GM23338 (cell line): ENCODE measurements at regions not wholly inside any gene's neighbourhood (a gene's known extent, or its start where the extent isn't known, plus 50 kb on each side); places are given as distances from the start of the nearest gene placed in this dataset.

Experiments
- EZH2 ChIP-seq: fragments of 200-600 bp; sonication (generic); IDR thresholded peaks from one replicate; pipeline ENCODE4 v1.8.0; 2017; ENCODE audit warnings: antibody characterized with exemption, mild to moderate bottlenecking, low read depth; ENCODE audit not compliant: unreplicated experiment
- EZH2phosphoT487 ChIP-seq: fragments of 200-600 bp; sonication (generic); IDR thresholded peaks from one replicate; pipeline ENCODE4 v1.8.1; 2018; ENCODE audit warnings: antibody characterized with exemption; ENCODE audit not compliant: unreplicated experiment
- JUNB ChIP-seq: IDR thresholded peaks from one replicate; pipeline ENCODE4 v1.6.1; 2016; ENCODE audit warnings: antibody characterized with exemption; ENCODE audit not compliant: unreplicated experiment
- POLR2AphosphoS5 ChIP-seq: IDR thresholded peaks from 2 replicates; pipeline ENCODE4 v1.6.1; 2016; ENCODE audit warnings: antibody characterized with exemption, low read depth
- ZNF114 ChIP-seq: fragments of 250-450 bp; sonication (Bioruptor Pico); IDR thresholded peaks from 2 replicates; pipeline ENCODE4 v1.5.0; 2020; ENCODE audit warnings: mild to moderate bottlenecking, moderate library complexity
- ZNF331 ChIP-seq: fragments of 250-450 bp; sonication (Bioruptor Pico); IDR thresholded peaks from 2 replicates; pipeline ENCODE4 v1.5.0; 2020; ENCODE audit warnings: low read depth, mild to moderate bottlenecking, moderate library complexity
- TF ChIP-seq, protein P1 (sequence below), 2 experiments: fragments of 200-600 bp in 1 of 2; sonication (generic) in 1 of 2; conservative IDR thresholded peaks; 2 replicates each; pipeline versions ENCODE4 v1.5.1 to v1.6.1; 2016 to 2017; ENCODE audit warnings: antibody characterized with exemption in 2 of 2, low read depth in 2 of 2, mild to moderate bottlenecking in 2 of 2, moderate library complexity in 1 of 2
- TF ChIP-seq, protein P2 (sequence below): IDR thresholded peaks from one replicate; pipeline ENCODE4 v1.6.1; 2018; ENCODE audit warnings: antibody characterized with exemption; ENCODE audit not compliant: unreplicated experiment

DNA sequence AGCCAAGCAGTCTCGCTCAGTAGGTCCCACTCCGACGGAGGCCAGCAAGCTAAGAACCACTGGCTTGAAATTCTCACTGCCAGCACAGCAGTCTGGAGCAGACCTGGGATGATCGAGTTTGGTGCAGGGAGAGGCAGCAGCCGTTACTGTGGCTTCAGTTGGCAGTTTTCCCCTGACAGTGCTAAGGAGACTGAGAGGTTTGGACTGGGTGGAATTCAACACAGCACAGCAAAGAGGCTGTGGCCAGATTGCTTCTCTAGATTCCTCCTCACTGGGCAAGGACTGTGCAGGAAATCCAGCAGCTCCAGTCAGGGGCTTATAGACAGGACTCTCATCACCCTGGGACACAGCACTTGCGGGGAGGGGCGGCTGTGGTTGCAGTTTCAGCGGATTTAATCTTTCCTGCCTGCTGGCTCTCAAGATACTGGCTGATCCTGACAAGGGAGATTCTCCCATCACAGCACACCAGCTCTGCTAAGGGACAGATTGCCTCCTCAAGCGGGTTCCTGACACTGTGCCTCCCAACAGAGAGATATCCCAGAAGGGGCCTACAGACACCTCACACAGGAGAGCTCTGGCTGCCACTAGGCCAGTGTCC lies 122.1 kb downstream of the YIPF5 start:
- TF ChIP-seq, protein P1, sequence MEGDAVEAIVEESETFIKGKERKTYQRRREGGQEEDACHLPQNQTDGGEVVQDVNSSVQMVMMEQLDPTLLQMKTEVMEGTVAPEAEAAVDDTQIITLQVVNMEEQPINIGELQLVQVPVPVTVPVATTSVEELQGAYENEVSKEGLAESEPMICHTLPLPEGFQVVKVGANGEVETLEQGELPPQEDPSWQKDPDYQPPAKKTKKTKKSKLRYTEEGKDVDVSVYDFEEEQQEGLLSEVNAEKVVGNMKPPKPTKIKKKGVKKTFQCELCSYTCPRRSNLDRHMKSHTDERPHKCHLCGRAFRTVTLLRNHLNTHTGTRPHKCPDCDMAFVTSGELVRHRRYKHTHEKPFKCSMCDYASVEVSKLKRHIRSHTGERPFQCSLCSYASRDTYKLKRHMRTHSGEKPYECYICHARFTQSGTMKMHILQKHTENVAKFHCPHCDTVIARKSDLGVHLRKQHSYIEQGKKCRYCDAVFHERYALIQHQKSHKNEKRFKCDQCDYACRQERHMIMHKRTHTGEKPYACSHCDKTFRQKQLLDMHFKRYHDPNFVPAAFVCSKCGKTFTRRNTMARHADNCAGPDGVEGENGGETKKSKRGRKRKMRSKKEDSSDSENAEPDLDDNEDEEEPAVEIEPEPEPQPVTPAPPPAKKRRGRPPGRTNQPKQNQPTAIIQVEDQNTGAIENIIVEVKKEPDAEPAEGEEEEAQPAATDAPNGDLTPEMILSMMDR (conservative IDR thresholded peaks at IDR 0.05; ENCODE audit: low read depth in 2 of 2), result no peak
- no peak for TF ChIP-seq EZH2phosphoT487
- TF ChIP-seq POLR2AphosphoS5, result no peak
- TF ChIP-seq EZH2, result no peak
- TF ChIP-seq, protein P2, sequence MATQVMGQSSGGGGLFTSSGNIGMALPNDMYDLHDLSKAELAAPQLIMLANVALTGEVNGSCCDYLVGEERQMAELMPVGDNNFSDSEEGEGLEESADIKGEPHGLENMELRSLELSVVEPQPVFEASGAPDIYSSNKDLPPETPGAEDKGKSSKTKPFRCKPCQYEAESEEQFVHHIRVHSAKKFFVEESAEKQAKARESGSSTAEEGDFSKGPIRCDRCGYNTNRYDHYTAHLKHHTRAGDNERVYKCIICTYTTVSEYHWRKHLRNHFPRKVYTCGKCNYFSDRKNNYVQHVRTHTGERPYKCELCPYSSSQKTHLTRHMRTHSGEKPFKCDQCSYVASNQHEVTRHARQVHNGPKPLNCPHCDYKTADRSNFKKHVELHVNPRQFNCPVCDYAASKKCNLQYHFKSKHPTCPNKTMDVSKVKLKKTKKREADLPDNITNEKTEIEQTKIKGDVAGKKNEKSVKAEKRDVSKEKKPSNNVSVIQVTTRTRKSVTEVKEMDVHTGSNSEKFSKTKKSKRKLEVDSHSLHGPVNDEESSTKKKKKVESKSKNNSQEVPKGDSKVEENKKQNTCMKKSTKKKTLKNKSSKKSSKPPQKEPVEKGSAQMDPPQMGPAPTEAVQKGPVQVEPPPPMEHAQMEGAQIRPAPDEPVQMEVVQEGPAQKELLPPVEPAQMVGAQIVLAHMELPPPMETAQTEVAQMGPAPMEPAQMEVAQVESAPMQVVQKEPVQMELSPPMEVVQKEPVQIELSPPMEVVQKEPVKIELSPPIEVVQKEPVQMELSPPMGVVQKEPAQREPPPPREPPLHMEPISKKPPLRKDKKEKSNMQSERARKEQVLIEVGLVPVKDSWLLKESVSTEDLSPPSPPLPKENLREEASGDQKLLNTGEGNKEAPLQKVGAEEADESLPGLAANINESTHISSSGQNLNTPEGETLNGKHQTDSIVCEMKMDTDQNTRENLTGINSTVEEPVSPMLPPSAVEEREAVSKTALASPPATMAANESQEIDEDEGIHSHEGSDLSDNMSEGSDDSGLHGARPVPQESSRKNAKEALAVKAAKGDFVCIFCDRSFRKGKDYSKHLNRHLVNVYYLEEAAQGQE, result no peak
- no peak for TF ChIP-seq JUNB
- TF ChIP-seq ZNF114 (CRISPR knock-in tag), result no peak
- TF ChIP-seq ZNF331 (CRISPR knock-in tag), result no peak
